ENCODE measurements at regions not wholly inside any gene's neighbourhood (a gene's known extent, or its start where the extent isn't known, plus 50 kb on each side); places are given as distances from the start of the nearest gene placed in this dataset.

DNA sequence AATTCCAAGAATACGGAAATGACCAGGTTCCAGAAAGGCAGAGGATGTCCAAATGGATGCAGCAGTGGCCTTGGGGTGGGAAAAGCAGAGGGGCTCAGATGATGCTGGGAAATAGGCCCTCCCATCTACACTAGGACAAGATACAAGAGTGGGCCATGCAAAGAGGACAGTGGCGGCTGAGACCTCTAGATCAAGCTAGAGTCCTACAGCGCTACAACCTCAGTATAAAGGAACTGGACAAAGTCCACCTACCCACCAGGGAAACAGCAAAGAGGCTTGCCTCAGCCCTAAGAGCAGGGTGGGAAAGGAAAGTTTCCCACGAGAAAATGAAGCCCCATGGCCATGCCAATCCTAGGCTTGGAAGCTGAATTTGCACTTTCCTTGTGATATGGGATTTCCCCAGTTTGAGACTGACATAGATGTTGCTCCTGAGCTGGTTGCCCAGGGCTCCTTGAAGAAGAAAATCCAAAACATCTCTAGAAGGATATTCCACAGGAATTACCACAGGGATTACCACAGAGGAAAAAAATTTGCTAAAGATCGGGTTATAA, 282.2 kb downstream of the MREG start:
- TF ChIP-seq, protein P1, sequence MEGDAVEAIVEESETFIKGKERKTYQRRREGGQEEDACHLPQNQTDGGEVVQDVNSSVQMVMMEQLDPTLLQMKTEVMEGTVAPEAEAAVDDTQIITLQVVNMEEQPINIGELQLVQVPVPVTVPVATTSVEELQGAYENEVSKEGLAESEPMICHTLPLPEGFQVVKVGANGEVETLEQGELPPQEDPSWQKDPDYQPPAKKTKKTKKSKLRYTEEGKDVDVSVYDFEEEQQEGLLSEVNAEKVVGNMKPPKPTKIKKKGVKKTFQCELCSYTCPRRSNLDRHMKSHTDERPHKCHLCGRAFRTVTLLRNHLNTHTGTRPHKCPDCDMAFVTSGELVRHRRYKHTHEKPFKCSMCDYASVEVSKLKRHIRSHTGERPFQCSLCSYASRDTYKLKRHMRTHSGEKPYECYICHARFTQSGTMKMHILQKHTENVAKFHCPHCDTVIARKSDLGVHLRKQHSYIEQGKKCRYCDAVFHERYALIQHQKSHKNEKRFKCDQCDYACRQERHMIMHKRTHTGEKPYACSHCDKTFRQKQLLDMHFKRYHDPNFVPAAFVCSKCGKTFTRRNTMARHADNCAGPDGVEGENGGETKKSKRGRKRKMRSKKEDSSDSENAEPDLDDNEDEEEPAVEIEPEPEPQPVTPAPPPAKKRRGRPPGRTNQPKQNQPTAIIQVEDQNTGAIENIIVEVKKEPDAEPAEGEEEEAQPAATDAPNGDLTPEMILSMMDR (IDR thresholded peaks at IDR 0.05; ENCODE audit: insufficient read depth, low read length): no peak
- TF ChIP-seq POLR2AphosphoS5 (IDR thresholded peaks at IDR 0.05; ENCODE audit: low read depth) (no peak), REST (IDR thresholded peaks at IDR 0.05; ENCODE audit: insufficient replicate concordance, low read depth) (no peak)

Measured in HL-60 (cell line).